NCI-H446 (cell line): ENCODE measurements at regions not wholly inside any gene's neighbourhood (a gene's known extent, or its start where the extent isn't known, plus 50 kb on each side); places are given as distances from the start of the nearest gene placed in this dataset.
"Not testable (repeated sequence)": the region's sequence is repeated elsewhere in the genome, so short reads cannot be mapped to it uniquely, and the experiment has no call there.

ENCODE experiments used
- DNase-seq, 2 experiments: peaks; one replicate each; lab custom pipeline; 2025; lab: John Stamatoyannopoulos, UW

- no peak for DNase-seq
Observed at GRCh38 chr6:23747239-23747638, 378.8 kb upstream of the NRSN1 start.

DNA sequence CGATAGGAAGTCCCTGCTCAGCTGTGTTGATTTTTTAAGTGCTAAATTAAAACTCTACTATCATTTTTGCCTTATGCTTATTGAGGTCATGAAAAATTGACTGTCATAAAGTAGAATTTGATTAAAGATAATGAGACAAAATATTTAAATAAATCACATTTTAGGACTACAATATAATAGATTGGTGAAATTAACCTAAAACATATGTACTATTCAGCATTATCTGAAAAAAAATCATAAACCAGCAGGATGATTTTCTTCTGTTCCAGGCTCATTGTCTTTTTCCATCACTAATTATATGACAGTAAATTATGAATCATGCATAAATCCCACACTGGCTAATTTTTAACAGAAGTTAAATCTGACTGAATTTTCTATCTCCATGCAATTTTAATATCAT is 373.6 kb upstream of the NRSN1 start:
- no peak for DNase-seq

DNA sequence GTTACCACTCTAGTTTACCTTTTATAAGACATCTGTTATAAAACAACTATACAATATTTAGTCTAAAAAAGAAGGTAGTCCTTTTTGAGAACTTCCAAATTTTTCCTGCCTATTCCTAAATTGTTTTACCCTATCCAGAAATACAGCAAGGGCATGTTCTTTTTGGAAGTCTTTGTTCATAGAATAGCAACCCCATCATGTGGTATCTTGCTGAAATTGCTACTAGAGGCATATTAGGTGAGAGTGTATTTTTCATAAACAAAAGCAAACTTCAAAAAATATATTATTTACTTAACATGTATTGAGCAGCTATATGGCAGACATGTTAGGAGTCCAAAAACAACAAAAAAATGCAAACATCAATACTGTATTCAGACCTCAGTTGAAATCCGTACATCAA is 371.8 kb upstream of the NRSN1 start:
- DNase-seq, result peak in 1 of 2 experiments; percentile 33

DNA sequence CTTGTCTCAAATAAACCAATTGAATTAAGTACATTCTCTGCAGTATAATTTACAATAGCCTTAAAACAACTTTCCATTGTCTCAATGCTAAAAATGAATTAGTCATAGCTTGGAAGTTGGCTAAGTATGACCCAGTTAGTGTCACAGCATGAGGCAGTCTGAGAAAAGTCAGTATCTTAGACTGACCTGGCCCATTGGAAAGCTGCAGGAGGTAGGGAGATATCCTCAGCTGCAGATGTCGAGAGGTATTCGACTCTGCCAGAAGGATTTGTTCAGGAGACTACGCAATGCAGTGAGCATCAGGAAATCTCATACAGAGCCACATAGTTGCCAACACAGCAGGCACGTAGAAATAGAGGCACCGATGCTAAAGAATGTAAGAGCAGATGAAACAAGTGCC is 350.9 kb upstream of the NRSN1 start:
- DNase-seq, result no peak

- no peak for DNase-seq
Observed at GRCh38 chr6:23783901-23784300, 342.1 kb upstream of the NRSN1 start.

- peak in 1 of 2 experiments; percentile 57 for DNase-seq
Observed at GRCh38 chr6:23784301-23784919, 341.6 kb upstream of the NRSN1 start.

DNA sequence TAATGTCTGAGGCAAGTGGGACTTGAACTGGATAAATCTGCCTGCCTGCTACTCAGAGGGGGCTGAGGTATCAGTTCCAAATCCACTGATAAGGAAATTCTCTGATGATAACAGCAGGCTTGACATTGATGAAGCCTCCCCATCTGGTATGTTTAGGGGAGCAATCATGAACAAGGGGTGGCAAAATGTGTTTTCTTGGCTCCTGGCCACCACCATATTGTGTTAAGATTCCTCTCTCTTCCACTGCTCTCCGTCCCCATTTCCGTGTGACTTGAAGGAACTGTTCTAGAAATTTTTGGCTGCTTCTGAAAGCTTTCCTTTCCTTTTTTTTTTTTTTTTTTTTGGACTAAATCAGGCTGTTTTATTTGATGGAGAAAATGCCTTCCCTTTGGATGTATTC is 335.3 kb upstream of the NRSN1 start:
- no peak for DNase-seq

- DNase-seq, result peak in 1 of 2 experiments; percentile 16
Observed at GRCh38 chr6:23797041-23797440, 329.0 kb upstream of the NRSN1 start.

DNA sequence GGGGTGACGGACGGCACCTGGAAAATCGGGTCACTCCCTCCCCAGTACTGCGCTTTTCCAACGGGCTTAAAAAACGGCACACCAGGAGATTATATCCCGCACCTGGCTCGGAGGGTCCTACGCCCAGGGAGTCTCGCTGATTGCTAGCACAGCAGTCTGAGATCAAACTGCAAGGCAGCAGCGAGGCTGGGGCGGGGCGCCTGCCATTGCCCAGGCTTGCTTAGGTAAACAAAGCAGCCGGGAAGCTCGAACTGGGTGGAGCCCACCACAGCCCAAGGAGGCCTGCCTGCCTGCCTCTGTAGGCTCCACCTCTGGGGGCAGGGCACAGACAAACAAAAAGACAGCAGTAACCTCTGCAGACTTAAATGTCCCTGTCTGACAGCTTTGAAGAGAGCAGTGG is 321.7 kb upstream of the NRSN1 start:
- DNase-seq, result not testable (repeated sequence)

DNA sequence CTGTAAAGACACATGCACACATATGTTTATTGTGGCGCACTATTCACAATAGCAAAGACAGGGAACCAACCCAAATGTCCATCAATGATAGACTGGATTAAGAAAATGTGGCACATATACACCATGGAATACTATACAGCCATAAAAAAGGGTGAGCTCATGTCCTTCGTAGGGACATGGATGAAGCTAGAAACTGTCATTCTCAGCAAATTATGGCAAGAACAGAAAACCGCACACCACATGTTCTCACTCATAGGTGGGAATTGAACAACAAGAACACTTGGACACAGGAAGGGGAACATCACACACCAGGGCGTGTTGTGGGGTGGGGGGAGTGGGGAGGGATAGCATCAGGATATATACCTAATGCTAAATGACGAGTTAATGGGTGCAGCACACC is 304.9 kb upstream of the NRSN1 start:
- DNase-seq, result not testable (repeated sequence)

DNA sequence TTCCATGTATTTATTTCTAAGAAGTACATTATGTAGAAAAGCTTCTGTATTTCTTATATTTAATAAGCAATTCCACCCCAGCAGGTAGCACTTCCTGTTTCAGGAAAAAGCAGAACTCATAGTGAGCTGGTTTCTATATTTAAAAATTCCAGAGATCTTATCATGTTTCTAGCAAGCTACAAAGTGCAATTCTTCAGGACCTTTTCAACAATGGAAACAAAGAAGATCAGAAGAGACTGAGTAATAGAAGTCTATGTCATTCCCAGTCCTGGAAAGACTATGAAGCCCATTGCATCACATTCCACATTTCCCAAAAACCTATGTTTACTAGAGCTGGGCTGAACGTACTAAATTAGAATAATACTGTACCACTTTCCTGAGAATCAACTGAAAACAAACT is 302.6 kb upstream of the NRSN1 start:
- DNase-seq, result no peak

- no peak for DNase-seq
Observed at GRCh38 chr6:23826572-23826971, 299.4 kb upstream of the NRSN1 start.

DNA sequence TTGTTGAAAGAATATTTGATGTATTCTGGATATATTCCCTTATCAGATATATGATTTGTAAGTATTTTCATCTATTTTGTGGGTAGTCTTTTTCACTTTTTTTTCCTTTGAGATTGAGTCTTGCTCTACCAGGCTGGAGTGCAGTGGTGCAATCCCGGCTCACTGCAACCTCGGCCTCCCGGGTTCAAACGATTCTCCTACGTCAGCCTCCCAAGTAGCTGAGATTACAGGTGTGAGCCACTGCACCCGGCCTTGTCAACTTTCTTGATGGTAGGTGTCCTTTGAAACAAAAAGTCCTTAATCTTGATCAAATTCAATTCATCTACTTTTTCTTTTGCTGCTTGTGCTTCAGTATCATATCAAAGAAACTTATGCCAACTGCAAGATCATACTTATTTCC is 297.2 kb upstream of the NRSN1 start:
- no peak for DNase-seq

DNA sequence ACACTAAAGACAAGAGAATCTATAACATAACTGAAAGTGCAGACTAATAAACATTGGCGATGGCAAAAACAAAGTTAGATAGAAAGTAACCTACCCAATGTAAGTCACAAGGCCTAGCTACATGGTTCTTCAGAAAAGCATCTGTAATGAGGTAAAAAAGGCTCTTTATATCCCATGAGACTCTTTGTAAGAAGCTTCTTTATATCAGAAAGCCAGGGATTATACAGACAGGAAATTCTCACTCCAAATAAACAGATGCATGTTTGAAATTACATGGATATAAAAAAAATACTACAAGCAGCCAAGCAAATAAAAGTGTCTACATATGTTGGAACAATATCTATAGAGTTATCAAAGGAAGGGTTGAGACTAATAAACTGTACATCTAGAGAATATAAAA is 284.9 kb upstream of the NRSN1 start:
- DNase-seq, result no peak

- no peak for DNase-seq
Observed at GRCh38 chr6:23842760-23843159, 283.3 kb upstream of the NRSN1 start.

GRCh38 chr6:23851522-23851921 is 274.5 kb upstream of the NRSN1 start:
- DNase-seq, result no peak

GRCh38 chr6:23853566-23854133 is 272.4 kb upstream of the NRSN1 start:
- not testable (repeated sequence) for DNase-seq

DNA sequence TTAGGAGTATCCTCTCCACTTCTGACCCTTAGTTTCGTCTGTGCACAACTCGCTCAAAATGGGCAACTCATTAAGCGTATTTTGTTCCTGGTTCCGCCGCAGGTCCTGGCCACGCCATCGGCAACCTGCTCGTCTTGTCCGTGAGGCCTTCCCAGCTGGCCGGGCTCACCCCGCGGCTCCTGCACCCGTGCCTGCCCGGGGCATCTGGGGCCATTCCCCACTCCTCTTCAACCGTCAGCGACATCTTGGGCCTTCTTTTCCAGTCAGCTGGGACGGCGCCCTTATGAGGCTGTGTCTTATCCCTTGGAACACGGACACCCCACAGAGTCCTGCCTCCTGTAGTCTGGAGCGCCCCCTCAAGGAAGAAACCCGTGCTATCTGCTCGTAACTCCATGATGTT is 271.9 kb upstream of the NRSN1 start:
- not testable (repeated sequence) for DNase-seq

DNA sequence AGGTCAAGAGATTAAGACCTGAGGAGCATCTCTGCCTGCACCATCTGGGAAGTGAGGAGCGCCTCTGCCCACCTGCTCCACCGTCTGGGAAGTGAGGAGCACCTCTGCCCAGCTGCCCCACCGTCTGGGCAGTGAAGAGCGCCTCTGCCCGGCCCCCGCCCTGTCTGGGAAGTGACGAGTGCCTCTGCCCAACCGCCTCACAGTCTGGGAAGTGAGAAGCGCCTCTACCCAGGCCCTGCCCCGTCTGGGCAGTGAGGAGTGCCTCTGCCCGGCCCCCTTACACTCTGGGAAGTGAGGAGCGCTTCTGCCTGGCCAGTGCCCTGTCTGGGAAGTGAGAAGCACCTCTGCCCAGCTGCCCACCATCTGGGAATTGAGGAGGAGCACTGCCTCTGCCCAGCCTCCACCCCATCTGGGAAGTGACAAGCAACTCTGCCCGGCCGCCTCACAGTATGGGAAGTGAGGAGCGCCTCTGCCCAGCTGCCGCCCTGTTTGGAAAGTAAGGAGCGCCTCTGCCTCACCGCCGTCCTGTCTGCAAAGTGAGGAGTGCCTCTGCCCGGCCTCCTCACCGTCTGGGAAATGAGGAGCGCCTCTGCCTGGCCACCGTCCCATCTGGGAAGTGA is 270.4 kb upstream of the NRSN1 start:
- DNase-seq, result no peak

GRCh38 chr6:23870496-23870895 is 255.5 kb upstream of the NRSN1 start:
- DNase-seq, result no peak

DNA sequence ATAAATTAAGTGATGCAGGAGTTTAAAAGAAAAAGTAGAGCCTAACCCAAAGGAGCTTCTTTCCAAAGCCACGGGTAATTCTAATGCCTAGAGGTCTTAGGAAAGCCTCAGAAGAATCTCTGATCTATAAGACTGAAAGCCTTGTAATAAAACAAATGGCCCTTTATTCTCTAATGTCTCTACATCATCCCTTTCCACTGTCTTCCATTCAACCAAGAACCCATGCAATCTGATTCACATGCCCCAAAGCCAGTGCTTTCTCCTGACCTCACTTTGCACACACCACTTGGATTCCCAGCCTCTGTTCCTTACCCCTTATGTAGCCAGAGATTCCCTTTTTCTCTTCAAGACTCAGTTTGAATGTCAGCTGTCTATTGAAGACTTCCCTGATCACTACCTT is 252.9 kb upstream of the NRSN1 start:
- DNase-seq, result no peak

GRCh38 chr6:23875006-23875405 is 251.0 kb upstream of the NRSN1 start:
- DNase-seq, result no peak

DNA sequence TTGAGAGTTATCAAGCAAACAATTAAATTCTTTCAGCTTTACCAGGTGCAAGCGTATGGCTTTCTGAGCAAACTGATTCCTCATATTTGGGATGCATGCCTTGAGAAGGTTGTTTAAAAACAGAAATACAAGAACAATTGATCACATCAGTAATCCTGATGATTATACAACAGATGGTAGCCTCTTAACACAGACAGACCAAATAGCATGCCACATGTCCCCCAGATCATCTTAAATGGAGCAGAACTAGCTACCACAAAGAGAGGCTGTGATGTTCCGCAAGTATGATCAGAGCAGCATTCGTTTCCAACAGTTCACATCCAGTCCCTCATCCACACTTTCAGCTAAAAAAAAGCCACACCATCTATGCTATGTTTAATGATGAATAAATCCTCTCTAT is 246.2 kb upstream of the NRSN1 start:
- DNase-seq, result peak in 1 of 2 experiments; percentile 1
